T-helper 17 cell (primary cell): ENCODE measurements at regions not wholly inside any gene's neighbourhood (a gene's known extent, or its start where the extent isn't known, plus 50 kb on each side); places are given as distances from the start of the nearest gene placed in this dataset.
"Not testable (repeated sequence)": the region's sequence is repeated elsewhere in the genome, so short reads cannot be mapped to it uniquely, and the experiment has no call there.

Experiments
- ATAC-seq: fragments of 150-1000 bp; cut with Tn5 transposase; 2 replicates; pipeline ENCODE4 v1.10.0; 2021; ENCODE audit warnings: mild to moderate bottlenecking, moderate library complexity
- DNase-seq, 3 donors: peaks; one replicate each; pipeline versions ENCODE4 v3.0.0 to v3.0.0-alpha.2; 2020 to 2021
- H3K9me3 ChIP-seq: one replicate; pipeline ENCODE4 v1.7.0; 2013; ENCODE audit warnings: low read length, mild to moderate bottlenecking; ENCODE audit not compliant: control insufficient read depth, poor library complexity, severe bottlenecking
- H3K27ac Mint-ChIP-seq: one replicate; pipeline ENCODE4 v1.8.0; 2022; ENCODE audit warnings: mild to moderate bottlenecking, moderate library complexity, mixed read lengths
- H3K27me3 Mint-ChIP-seq: one replicate; pipeline ENCODE4 v1.8.0; 2022; ENCODE audit warnings: mixed read lengths
- H3K36me3 Mint-ChIP-seq: one replicate; pipeline ENCODE4 v1.8.0; 2022; ENCODE audit warnings: low read depth, mixed read lengths
- H3K4me1 Mint-ChIP-seq: one replicate; pipeline ENCODE4 v1.8.0; 2022; ENCODE audit warnings: mild to moderate bottlenecking, mixed read lengths
- H3K4me3 Mint-ChIP-seq: one replicate; pipeline ENCODE4 v1.8.0; 2022; ENCODE audit warnings: mild to moderate bottlenecking, moderate library complexity, mixed read lengths

DNA sequence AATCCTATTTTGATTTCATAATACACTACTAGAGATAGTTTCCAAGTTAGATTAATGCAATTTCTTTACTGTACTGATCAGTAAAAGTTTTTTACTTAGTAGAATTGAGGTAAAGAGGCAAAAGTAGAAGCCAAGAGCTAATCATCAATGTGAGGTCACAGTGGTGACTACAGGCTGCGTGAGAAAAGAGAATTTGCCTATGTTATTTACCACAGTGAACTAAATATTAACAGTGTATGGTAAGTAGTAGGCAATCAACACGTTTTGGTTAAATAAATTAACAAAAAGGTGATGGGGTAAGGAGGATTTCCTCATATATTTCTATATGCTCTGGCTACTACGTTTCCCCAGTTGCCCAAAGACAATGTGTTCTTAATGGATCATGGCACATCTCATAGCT, 202.2 kb upstream of the CMC1 start:
- Mint-ChIP-seq H3K27ac (no peak overlapping the region), H3K4me1 (no peaks in the 10 kb centered on the region), H3K4me3 (no peak overlapping the region), H3K36me3 (no peaks in the 10 kb centered on the region), H3K27me3 (peaks cover 15% of the 10 kb centered on the region)
- no peak for DNase-seq
- ATAC-seq, result no peak
- H3K9me3 ChIP-seq, result no peaks in the 10 kb centered on the region

DNA sequence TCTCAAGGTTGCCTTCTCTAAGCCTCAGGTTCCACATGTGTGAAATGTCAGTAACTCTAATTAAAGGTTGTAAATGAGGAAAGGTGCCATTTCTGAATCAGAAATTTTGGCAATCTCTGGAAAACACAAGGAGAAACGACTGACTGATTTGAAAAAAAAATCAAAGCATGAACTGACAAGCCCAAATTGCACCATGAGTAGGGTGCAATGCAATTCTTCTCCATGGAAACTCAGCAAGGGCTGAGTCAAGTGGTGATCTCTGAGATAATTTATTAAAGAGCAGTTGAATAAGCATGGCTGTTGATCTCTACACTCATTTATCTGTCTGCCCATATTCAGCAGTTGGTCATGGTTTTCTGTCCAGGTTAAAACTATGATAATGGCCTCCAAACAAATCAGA, 201.6 kb upstream of the CMC1 start:
- DNase-seq (no peak), ATAC-seq (no peak)
- H3K4me3 Mint-ChIP-seq, result no peak overlapping the region
- no peak overlapping the region for H3K27ac Mint-ChIP-seq
- H3K4me1 Mint-ChIP-seq, result no peaks in the 10 kb centered on the region
- H3K27me3 Mint-ChIP-seq, result peaks cover 15% of the 10 kb centered on the region
- H3K9me3 ChIP-seq, result no peaks in the 10 kb centered on the region
- H3K36me3 Mint-ChIP-seq, result no peaks in the 10 kb centered on the region

DNA sequence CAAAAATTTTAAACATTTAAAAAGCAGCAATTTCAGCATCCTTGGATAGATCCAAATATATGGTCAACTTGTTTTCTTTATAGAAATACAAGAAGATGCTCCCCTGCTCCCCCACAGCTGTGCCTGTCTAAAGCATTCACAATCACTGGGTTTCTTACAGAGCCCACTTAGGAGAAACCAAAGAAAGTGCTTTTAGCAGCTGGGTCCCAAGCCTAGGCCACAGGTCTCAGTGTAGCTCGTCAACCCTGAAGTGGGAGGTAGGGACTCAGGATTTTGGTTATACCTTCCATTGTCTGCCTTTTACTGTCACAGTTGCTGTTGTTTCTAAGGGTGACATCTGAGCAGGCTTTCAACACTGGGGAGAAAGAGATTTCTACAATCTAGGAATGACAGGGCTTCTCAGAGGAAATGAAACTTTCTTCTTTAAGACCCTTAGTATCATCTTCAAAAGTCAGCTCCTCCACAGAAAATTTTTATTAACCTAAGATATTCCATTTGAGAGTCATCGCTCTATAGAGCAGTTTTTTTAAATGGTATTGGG, 199.3 kb upstream of the CMC1 start:
- Mint-ChIP-seq H3K4me1 (peaks cover 2% of the 10 kb centered on the region), H3K4me3 (no peak overlapping the region), H3K36me3 (no peaks in the 10 kb centered on the region), H3K27me3 (peaks cover 9% of the 10 kb centered on the region), H3K27ac (no peak overlapping the region)
- DNase-seq (no peak), ATAC-seq (no peak)
- H3K9me3 ChIP-seq, result no peaks in the 10 kb centered on the region

DNA sequence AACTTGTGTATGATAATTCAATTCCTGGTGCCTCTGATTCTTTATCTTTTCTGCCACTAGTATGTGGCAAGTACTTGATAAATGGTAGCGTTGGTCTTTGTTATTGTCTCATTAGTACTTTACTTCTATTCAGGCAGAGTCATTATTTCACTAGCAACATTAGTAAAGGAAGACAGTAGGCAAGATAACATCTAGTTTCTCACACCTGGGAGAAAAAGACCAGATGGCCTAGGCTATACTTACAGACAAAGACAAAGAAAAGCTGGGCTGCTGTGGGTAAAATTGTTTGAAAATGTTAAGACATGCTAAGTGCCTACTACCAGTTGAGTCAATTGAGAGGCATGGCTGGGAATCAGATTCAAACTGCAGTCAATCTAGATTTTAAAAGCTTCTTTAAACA, 198.7 kb upstream of the CMC1 start:
- Mint-ChIP-seq H3K36me3 (no peaks in the 10 kb centered on the region), H3K4me3 (no peak overlapping the region), H3K27me3 (peaks cover 6% of the 10 kb centered on the region), H3K4me1 (peaks cover 2% of the 10 kb centered on the region), H3K27ac (no peak overlapping the region)
- DNase-seq (no peak), ATAC-seq (no peak)
- no peaks in the 10 kb centered on the region for H3K9me3 ChIP-seq

DNA sequence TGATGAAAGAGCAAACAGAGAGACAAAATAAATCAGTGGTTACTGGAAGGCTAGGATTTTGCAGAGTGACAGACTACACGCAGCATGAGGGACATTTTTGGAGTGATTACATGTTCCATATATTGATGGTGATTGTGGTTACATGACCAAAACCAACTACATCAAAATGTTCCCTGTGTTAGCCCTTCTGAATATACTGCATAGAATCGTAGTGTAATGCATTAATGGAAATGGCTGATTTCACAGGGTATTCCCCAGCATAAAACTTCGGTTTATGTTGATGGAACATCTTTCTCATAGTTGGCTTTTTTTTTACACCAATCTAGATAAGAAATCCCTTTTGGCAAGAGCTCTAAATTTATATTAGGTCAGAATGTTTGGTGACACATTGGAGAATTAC, 191.3 kb upstream of the CMC1 start:
- no peak overlapping the region for H3K4me3 Mint-ChIP-seq
- no peak for ATAC-seq

DNA sequence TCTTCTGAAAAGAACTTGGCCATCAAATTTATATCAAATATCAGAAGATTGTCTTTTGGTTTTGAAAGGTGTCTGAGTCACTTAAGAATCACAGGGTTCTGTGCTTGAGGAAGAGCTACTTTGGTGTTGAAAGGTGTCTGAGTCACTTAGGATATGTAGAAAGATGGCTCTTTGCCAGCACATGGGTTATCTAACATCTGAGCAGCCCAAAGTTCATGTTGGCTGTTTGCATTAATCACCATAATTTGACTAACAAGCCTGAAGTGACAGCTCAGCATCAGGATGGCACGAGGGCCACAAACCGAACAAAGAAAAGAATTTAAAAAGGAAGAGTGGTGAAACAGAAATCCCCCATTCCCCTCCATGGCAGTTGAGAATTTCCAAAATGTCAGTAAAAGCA, 190.5 kb upstream of the CMC1 start:
- H3K36me3 Mint-ChIP-seq, result no peaks in the 10 kb centered on the region
- H3K27me3 Mint-ChIP-seq, result peaks cover 21% of the 10 kb centered on the region
- H3K4me1 Mint-ChIP-seq, result peaks cover 3% of the 10 kb centered on the region
- H3K27ac Mint-ChIP-seq, result peak overlapping the region; percentile 72
- ATAC-seq (no peak), DNase-seq (no peak)
- H3K4me3 Mint-ChIP-seq, result no peak overlapping the region
- H3K9me3 ChIP-seq, result no peaks in the 10 kb centered on the region

More for the DNA sequence above, 191.3 kb upstream of the CMC1 start:
- no peaks in the 10 kb centered on the region for H3K9me3 ChIP-seq
- peaks cover 15% of the 10 kb centered on the region for H3K27me3 Mint-ChIP-seq
- peaks cover 3% of the 10 kb centered on the region for H3K4me1 Mint-ChIP-seq
- DNase-seq, result no peak
- no peaks in the 10 kb centered on the region for H3K36me3 Mint-ChIP-seq
- H3K27ac Mint-ChIP-seq, result no peak overlapping the region

DNA sequence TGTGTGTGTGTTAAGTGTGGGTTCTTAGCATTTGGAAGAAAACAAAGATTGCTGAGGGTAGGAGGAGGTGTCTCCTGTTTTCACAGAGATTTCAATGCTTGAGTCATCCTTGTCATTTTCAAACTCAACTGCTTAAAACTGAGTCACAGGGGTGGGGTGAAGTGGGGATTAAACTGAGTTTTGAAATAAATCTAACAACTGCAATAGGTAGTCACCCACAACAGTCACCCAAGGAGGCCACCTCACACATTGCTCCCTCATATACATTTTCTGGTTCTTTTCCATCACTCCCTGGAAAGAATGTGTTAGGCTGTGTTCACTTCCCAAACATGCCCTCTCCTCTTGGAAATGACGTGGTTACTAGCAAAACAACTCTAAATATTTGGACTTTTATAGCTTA, 187.7 kb upstream of the CMC1 start:
- Mint-ChIP-seq H3K4me1 (peaks cover 3% of the 10 kb centered on the region), H3K27ac (no peak overlapping the region), H3K4me3 (no peak overlapping the region), H3K36me3 (peaks cover 4% of the 10 kb centered on the region), H3K27me3 (peaks cover 34% of the 10 kb centered on the region)
- ATAC-seq (no peak), DNase-seq (no peak)
- H3K9me3 ChIP-seq, result no peaks in the 10 kb centered on the region

DNA sequence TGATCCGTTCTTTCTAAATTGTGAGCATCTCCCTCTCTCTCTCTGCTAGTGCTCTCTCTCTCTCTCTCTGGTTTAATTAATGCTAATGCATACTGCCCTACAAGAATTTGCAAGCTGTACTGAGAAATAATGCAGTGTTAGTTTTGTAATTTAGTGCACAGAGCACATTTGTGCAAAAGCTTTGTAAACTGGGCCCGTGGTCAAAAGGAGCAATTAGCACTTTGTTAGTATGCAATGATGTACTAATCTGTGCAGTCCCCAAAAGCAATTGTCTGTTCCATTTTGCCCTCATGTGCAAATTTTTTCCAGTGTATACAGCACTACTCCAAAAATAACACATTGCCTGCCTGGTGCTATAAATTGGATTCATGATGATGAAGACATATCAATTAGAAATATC, 184.6 kb upstream of the CMC1 start:
- no peak overlapping the region for H3K4me3 Mint-ChIP-seq
- no peak overlapping the region for H3K27ac Mint-ChIP-seq
- DNase-seq (no peak), ATAC-seq (no peak)
- H3K4me1 Mint-ChIP-seq, result no peaks in the 10 kb centered on the region
- H3K27me3 Mint-ChIP-seq, result peaks cover 34% of the 10 kb centered on the region
- peaks cover 4% of the 10 kb centered on the region for H3K36me3 Mint-ChIP-seq
- no peaks in the 10 kb centered on the region for H3K9me3 ChIP-seq

DNA sequence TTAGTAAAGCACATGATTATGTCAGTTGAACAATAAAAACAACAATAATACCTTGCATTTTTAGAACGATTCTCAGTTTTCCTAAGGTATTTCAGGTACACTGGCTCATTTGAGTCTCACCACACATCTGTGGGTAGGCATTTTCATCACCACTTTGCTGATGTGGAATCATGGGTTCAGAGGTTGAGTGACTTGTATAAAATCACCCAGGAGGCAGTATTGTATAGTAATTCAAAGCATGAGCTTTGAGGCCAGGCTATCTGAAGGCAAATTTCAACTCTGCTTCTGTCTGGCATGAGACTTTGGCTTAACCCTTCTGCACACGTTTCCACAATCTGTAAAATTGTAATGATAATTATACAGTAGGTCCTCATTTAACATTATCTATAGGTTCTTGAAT, 183.9 kb upstream of the CMC1 start:
- H3K27me3 Mint-ChIP-seq, result peaks cover 32% of the 10 kb centered on the region
- H3K36me3 Mint-ChIP-seq, result peaks cover 4% of the 10 kb centered on the region
- DNase-seq (no peak), ATAC-seq (no peak)
- H3K9me3 ChIP-seq, result no peaks in the 10 kb centered on the region
- H3K27ac Mint-ChIP-seq, result no peak overlapping the region
- H3K4me3 Mint-ChIP-seq, result no peak overlapping the region
- H3K4me1 Mint-ChIP-seq, result no peaks in the 10 kb centered on the region

DNA sequence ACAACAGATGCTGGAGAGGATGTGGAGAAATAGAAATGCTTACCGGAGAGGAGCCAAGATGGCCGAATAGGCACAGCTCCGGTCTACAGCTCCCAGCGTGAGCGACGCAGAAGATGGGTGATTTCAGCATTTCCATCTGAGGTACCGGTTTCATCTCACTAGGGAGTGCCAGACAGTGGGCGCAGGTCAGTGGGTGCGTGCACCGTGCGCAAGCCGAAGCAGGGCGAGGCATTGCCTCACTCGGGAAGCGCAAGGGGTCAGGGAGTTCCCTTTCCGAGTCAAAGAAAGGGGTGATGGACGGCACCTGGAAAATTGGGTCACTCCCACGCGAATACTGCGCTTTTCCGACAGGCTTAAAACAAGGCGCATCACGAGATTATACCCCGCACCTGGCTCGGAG, 182.2 kb upstream of the CMC1 start:
- not testable (repeated sequence) for H3K4me1 Mint-ChIP-seq, H3K9me3 ChIP-seq, ATAC-seq, DNase-seq, H3K36me3 Mint-ChIP-seq, H3K27ac Mint-ChIP-seq, H3K4me3 Mint-ChIP-seq
- peaks cover 28% of the 10 kb centered on the region for H3K27me3 Mint-ChIP-seq

DNA sequence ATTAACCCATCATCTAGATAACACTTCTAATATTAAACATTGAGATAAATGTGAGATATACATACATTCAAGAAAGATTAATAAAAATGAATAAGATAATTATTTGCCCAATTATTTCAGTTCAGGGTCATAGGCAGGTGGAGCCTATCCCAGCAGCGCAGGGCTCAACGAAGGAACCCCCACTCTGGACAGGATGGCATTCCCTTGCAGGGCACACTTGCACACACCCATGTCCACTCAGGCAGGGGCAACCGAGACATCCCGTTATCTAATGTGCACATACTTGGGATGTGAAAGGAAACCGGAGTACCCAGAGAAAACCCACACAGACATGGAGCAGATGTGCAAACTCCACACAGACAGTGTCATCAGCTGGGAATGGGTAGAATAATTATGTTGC, 175.4 kb upstream of the CMC1 start:
- ATAC-seq, result no peak
- DNase-seq, result no peak
- Mint-ChIP-seq H3K27me3 (no peaks in the 10 kb centered on the region), H3K4me1 (no peaks in the 10 kb centered on the region), H3K36me3 (no peaks in the 10 kb centered on the region), H3K4me3 (no peak overlapping the region), H3K27ac (no peak overlapping the region)
- no peaks in the 10 kb centered on the region for H3K9me3 ChIP-seq

DNA sequence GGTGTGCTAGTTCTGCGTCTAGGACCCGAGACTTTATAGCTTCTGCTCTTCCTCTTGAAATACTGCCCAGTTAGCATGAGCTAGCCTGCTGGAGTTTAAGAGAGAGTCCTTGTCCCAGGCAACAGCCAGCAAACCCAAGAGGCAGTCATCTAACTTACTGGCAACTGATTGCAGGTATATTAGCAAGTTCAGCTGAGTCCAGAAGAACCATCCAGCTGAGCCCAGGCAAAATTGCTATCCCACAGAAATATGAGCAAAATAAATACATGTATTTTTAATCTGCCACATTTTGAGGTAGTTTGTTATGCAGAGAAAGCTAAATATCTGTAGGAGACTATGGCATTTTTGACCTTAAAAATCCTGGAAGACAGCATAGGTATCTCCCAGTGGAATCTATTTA, 174.4 kb upstream of the CMC1 start:
- ATAC-seq, result no peak
- Mint-ChIP-seq H3K27ac (no peak overlapping the region), H3K27me3 (no peaks in the 10 kb centered on the region)

DNA sequence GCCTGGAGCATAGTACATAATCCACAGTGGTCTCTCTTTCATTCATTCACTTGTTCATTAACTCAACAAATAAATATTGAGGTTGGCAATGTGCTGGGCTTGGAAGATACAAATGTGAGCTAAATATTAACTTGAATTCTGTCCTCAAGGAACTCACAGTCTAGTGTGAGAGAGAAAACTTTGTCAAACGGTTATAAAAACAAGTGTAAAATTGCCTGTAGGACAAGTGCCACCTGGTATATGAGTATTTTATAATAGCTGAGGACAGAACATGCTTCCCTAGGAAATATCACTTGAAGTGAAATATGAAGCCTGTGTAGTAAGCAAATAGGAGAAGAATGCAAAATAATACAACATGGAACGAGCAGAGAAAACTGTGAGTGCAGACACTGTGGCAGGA, 173.1 kb upstream of the CMC1 start:
- no peaks in the 10 kb centered on the region for H3K9me3 ChIP-seq
- no peaks in the 10 kb centered on the region for H3K36me3 Mint-ChIP-seq
- H3K4me1 Mint-ChIP-seq, result no peaks in the 10 kb centered on the region
- DNase-seq (no peak), ATAC-seq (no peak)
- no peak overlapping the region for H3K4me3 Mint-ChIP-seq
- H3K27me3 Mint-ChIP-seq, result no peaks in the 10 kb centered on the region
- no peak overlapping the region for H3K27ac Mint-ChIP-seq

More for the DNA sequence above, 174.4 kb upstream of the CMC1 start:
- Mint-ChIP-seq H3K4me1 (no peaks in the 10 kb centered on the region), H3K36me3 (no peaks in the 10 kb centered on the region), H3K4me3 (no peak overlapping the region)
- no peaks in the 10 kb centered on the region for H3K9me3 ChIP-seq
- no peak for DNase-seq

DNA sequence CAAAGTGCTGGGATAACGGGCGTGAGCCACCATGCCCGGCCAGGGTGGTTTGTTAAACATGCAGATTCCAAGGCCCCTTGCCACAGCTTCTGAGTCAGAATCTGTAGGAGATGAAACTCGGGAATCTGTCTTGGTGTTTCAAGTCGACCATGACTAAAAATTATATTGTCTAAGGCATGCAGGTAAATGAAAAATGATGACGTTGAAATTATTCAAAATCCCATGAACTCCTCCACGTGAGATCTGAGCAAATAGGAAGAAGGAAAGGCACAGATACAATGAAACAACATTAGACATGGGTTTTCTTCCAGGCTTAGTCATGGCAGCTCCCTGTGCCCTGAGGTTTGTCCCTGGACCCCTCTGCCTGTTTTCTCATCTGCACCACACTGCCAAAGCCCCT, 172.0 kb upstream of the CMC1 start:
- H3K4me3 Mint-ChIP-seq, result no peak overlapping the region
- no peak for ATAC-seq
- H3K27me3 Mint-ChIP-seq, result no peaks in the 10 kb centered on the region

More for the DNA sequence above, 172.0 kb upstream of the CMC1 start:
- H3K36me3 Mint-ChIP-seq, result no peaks in the 10 kb centered on the region
- no peaks in the 10 kb centered on the region for H3K4me1 Mint-ChIP-seq
- no peaks in the 10 kb centered on the region for H3K9me3 ChIP-seq
- H3K27ac Mint-ChIP-seq, result no peak overlapping the region
- DNase-seq, result no peak
